Sigmoid colon (tissue), 6 donors: ENCODE measurements at regions not wholly inside any gene's neighbourhood (a gene's known extent, or its start where the extent isn't known, plus 50 kb on each side); places are given as distances from the start of the nearest gene placed in this dataset.
A peak's percentile ranks its signal among the peaks of the same experiment; 100 is the strongest.

Experiments used
- DNase-seq: peaks from one replicate; pipeline ENCODE4 v3.0.0-alpha.2; 2019
- H3K27ac ChIP-seq, 4 donors: fragments of 200-600 bp; sonication (generic); one replicate each; pipeline ENCODE4 v1.5.1; 2016 to 2019; ENCODE audit warnings: mild to moderate bottlenecking in 1 of 4
- H3K27me3 ChIP-seq, 3 donors: fragments of 200-600 bp; sonication (generic); one replicate each; pipeline ENCODE4 v1.5.1; 2019; ENCODE audit warnings: mild to moderate bottlenecking in 1 of 3
- H3K36me3 ChIP-seq, 4 donors: fragments of 200-600 bp; sonication (generic); one replicate each; pipeline ENCODE4 v1.5.1; 2016 to 2019
- H3K4me1 ChIP-seq, 4 donors: fragments of 200-600 bp; sonication (generic); one replicate each; pipeline ENCODE4 v1.5.1; 2017 to 2019
- H3K4me3 ChIP-seq, 4 donors: fragments of 200-600 bp; sonication (generic); one replicate each; pipeline ENCODE4 v1.5.1; 2017 to 2019; ENCODE audit warnings: mild to moderate bottlenecking in 2 of 4, moderate library complexity in 1 of 4
- H3K9me3 ChIP-seq, 4 donors: fragments of 200-600 bp in 3 of 4; sonication (generic) in 3 of 4; one replicate each; pipeline versions ENCODE4 v1.5.1 to v1.6.1; 2013 to 2019
- CTCF ChIP-seq, 4 experiments: fragments of 450-650 bp in 3 of 4; fragments of 200-600 bp in 1 of 4; IDR thresholded peaks; one replicate each; pipeline ENCODE4 v1.5.1; 2016 to 2019; ENCODE audit warnings: antibody characterized with exemption in 4 of 4, mild to moderate bottlenecking in 3 of 4, moderate library complexity in 2 of 4
- EP300 ChIP-seq, 4 donors: sonication (generic); formaldehyde crosslinking; IDR thresholded peaks; one replicate each; pipeline ENCODE4 v1.6.1; 2017; ENCODE audit warnings: antibody characterized with exemption in 4 of 4
- POLR2A ChIP-seq, 2 donors: fragments of 450-650 bp; IDR thresholded peaks; one replicate each; pipeline ENCODE4 v1.6.1; 2016; ENCODE audit warnings: antibody characterized with exemption in 2 of 2, mild to moderate bottlenecking in 2 of 2, moderate library complexity in 2 of 2
- POLR2AphosphoS5 ChIP-seq, 4 donors: sonication (generic); formaldehyde crosslinking; IDR thresholded peaks; one replicate each; pipeline ENCODE4 v1.6.1; 2017; ENCODE audit warnings: antibody characterized with exemption in 4 of 4
- WGBS, 2 donors: extraction: QIAGEN DNeasy Blood & Tissue Kit; methylation state at CpG; one replicate each; pipeline ENCODE4 v1.1.7; 2013; 5-methylcytosine and 5-hydroxymethylcytosine counted together
- intact Hi-C: fragments of 100-400 bp; cut with DNase I; formaldehyde crosslinking; loops from one replicate; pipeline ENCODE4 v1.15.1; 2023
- donor health status: healthy with polysubstance abuse.
- donor health status: healthy.

- no peaks in the 10 kb centered on the region for H3K27me3 ChIP-seq
- peaks cover 0 to 61% (median 41%) of the 10 kb centered on the region in 4 donors for H3K4me1 ChIP-seq
- intact Hi-C loops, result loop anchor here (10.0 kb wide), 1 partner anchor 307 kb away; the partner anchor contains the start of gene GSE1
- DNase-seq, result no peak
- H3K9me3 ChIP-seq, result no peaks in the 10 kb centered on the region
- H3K4me3 ChIP-seq, result no peak overlapping the region
- WGBS, 2 donors, result 87 to 89% methylated on average over 24 of the region's 24 CpGs
- H3K36me3 ChIP-seq, result no peaks in the 10 kb centered on the region
- no peak for TF ChIP-seq EP300 (IDR thresholded peaks at IDR 0.05)
- no peak for TF ChIP-seq POLR2A (IDR thresholded peaks at IDR 0.05)
- no peak for TF ChIP-seq POLR2AphosphoS5 (IDR thresholded peaks at IDR 0.05)
- TF ChIP-seq CTCF (IDR thresholded peaks at IDR 0.05), result no peak
- H3K27ac ChIP-seq, result peak overlapping the region in 3 of 4 donors; percentile 22 to 36 (median 27)
These were observed 195.5 kb upstream of the CIBAR2 start for GRCh38 chr16:85307552-85308364.

GRCh38 chr16:85308611-85309540 is 196.6 kb upstream of the CIBAR2 start:
- Histone ChIP-seq H3K9me3 (no peaks in the 10 kb centered on the region), H3K4me1 (peaks cover 0 to 63% (median 42%) of the 10 kb centered on the region in 4 donors), H3K36me3 (no peaks in the 10 kb centered on the region)

GRCh38 chr16:85309656-85310587 is 197.7 kb upstream of the CIBAR2 start:
- H3K27me3 ChIP-seq, result no peaks in the 10 kb centered on the region
- peak overlapping the region; percentile 14 to 65 (median 54) for H3K27ac ChIP-seq
- H3K4me3 ChIP-seq, result no peak overlapping the region
- peak; percentile 86 for DNase-seq
- no peaks in the 10 kb centered on the region for H3K36me3 ChIP-seq
- 47 to 55% methylated on average over 37 of the region's 37 CpGs for WGBS, 2 donors
- no peaks in the 10 kb centered on the region for H3K9me3 ChIP-seq
- H3K4me1 ChIP-seq, result peaks cover 0 to 73% (median 42%) of the 10 kb centered on the region in 4 donors
- no peak for TF ChIP-seq EP300 (IDR thresholded peaks at IDR 0.05)
- peak in 3 of 4 donors; percentile 36 to 45 (median 42) for TF ChIP-seq POLR2AphosphoS5 (IDR thresholded peaks at IDR 0.05)
- no peak for TF ChIP-seq CTCF (IDR thresholded peaks at IDR 0.05)
- no peak for TF ChIP-seq POLR2A (IDR thresholded peaks at IDR 0.05)
- intact Hi-C loops, result loop anchor here (10.0 kb wide), 1 partner anchor 305 kb away; the partner anchor contains the start of gene GSE1

More at GRCh38 chr16:85308611-85309540, 196.6 kb upstream of the CIBAR2 start:
- no peak for TF ChIP-seq CTCF (IDR thresholded peaks at IDR 0.05)
- no peak for TF ChIP-seq POLR2AphosphoS5 (IDR thresholded peaks at IDR 0.05)
- TF ChIP-seq POLR2A (IDR thresholded peaks at IDR 0.05), result no peak
- no peak for TF ChIP-seq EP300 (IDR thresholded peaks at IDR 0.05)
- H3K27me3 ChIP-seq, result no peaks in the 10 kb centered on the region
- 60 to 83% methylated on average over 17 of the region's 17 CpGs for WGBS, 2 donors
- peak overlapping the region in 3 of 4 donors; percentile 14 to 48 (median 36) for H3K27ac ChIP-seq
- H3K4me3 ChIP-seq, result no peak overlapping the region
- intact Hi-C loops, result loop anchor here (10.0 kb wide), 1 partner anchor 306 kb away; the partner anchor contains the start of gene GSE1
- no peak for DNase-seq
